GM18508 (cell line): ENCODE measurements at regions not wholly inside any gene's neighbourhood (a gene's known extent, or its start where the extent isn't known, plus 50 kb on each side); places are given as distances from the start of the nearest gene placed in this dataset.
"Not testable (repeated sequence)": the region's sequence is repeated elsewhere in the genome, so short reads cannot be mapped to it uniquely, and the experiment has no call there.

Experiments used
- ATAC-seq: cut with Tn5 transposase; IDR thresholded peaks from one replicate; pipeline ENCODE4 v1.9.1; 2021; ENCODE audit warnings: moderate number of reproducible peaks; ENCODE audit not compliant: insufficient read depth, unreplicated experiment

DNA sequence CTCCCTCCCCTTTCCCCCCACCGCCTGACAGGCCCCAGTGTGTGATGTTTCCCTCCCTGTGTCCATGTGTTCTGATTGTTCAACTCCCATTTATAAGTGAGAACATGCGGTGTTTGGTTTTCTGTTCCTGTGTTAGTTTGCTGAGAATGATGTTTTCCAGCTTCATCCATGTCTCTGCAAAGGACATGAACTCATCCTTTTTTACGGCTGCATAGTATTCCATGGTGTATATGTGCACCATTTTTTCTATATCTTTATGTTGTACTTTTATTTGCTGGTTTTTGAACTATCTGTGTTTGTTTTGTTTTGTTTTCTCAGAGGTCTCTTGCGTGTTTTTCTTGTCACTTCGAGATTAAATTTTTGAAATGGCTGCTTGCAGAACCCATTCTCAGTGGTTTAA, 188.8 kb upstream of the SLIT2 start:
- ATAC-seq = not testable (repeated sequence)

DNA sequence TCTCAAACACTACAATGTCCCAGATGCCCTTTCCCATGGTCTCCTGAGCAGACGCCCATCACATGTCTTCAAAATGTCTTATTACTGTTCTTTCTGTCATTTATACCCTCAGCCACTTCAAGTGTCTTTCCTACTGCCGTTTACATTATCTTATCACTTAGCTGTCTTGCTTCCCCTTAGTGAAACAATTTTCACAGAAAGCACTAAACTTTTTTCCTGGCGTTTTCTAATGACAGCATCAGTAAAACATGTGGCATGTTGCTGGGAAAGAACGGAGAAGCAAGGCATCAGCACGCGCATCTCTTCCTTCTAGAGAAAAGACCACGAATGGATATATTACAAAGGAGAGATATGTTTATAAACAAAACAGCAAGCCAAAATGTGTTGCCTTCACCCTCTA, 189.7 kb upstream of the SLIT2 start:
- no peak for ATAC-seq

DNA sequence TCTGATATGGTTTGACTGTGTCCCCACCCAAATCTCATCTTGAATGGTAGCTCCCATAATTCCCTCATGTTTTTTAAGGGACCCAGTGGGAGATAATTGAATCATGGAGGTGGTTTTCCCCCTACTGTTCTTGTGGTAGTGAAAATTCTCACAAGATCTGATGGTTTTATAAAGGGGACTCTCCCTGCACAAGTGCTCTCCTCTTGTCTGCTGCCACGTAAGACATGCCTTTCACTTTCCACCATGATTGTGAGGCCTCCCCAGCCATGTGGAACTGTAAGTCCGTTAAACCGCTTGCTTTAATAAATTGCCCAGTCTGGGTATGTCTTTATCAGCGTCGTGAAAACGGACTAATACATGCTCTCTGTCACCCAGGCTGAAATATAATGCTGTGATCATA, 200.9 kb upstream of the SLIT2 start:
- ATAC-seq = no peak

DNA sequence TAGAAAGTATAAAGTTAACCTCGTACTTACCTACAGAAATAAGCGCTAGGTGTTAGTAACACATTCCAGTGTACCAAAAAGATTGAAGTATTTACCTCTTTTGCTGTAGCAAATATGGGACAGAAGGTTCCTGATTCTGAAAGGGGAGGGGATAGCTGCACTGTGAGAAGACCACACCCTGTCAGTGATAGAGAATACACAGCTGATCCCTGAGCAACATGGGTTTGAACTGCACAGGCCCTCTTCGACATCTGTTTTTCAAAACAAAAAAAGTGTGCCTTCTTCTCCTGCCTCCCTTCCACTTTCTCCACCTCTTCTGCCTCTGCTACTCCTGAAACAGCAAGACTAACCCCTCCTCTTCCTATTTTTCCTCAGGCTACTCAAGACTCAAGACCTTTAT, 201.8 kb upstream of the SLIT2 start:
- ATAC-seq = no peak

DNA sequence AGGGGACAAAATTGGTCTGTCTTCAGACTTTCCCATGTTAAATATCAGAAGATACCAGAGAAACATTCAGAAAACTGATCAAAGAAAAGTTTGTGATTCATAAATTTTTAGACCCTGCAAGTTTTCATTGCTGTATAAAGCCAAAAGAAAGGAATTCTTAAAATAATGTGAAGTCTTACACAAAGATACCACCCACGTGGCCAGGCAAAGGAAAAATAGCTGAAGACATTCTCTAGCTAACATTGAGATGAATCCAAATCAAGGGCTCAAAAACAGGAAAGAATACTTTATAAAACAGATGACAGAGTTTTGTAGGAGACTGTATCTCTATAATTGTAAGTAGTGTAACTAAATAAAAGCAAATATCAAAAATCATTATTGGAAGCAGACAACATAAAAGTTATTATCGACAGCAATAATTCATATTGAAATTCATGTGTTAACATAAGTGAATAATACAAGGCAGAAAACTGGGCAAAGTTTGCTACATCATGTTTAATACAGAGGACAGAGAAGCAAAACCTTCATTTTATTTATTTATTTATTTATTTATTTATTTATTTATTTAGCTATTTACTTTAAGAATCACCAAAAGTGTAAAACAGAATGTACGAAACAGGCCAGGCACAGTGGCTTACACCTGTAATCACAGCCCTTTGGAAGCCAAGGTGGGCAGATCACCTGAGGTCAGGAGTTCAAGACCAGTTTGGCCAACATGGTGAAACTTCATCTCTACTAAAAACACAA, 204.6 kb upstream of the SLIT2 start:
- no peak for ATAC-seq

DNA sequence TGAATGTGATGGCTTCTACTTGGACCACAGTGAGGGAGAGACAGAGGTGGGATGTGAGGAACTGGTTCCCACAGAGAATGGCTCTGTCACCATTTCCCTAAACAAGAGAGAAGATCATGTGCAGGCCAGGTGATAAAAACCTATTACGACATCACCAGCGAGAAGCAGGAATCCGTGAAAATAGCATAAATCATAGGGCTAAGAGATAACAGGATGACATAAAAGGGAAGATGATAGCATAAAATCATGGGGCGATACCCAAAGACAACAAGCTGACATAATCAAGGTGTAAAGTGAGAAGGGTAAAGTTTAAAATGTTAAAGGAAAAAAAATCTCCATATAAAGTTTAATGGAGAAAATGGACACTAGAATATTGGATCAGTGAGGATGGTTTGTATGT, 205.5 kb upstream of the SLIT2 start:
- no peak for ATAC-seq

DNA sequence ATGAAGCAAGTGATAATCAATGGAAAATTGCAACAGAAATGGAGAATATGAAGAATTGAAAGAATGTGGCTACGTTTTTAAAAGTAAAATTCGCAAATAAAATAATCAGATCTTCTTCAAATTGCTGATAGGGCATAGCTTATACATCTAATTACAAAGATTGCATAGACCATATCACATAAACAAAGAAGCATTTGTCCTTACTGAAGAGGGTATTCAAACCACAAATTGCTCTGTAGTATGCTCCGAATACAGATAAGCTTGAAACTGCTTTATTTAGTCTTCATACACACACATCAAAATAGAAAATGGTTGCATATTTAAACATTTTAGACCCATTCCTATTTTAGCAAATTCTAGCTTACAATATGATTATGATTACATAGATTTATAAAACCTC, 206.7 kb upstream of the SLIT2 start:
- ATAC-seq = no peak

DNA sequence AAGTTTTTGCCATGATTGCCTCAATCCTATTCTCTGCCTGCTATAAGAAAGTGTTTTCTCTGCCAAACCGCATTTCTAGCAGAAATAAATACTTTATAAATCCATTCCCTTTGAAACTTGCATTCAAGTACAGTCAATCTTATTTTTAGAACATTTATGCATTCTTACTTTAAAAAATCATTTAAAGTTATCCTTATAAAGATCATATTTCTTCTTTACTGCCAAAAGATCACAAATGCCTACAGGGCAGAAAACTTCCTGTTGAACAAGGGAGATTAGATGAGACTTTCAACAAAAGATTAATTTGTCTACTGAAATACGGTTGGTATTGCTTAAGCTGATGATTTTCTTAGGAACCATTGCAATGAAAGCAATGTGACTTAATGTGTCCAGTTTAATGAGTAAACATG, 207.2 kb upstream of the SLIT2 start:
- ATAC-seq = no peak

DNA sequence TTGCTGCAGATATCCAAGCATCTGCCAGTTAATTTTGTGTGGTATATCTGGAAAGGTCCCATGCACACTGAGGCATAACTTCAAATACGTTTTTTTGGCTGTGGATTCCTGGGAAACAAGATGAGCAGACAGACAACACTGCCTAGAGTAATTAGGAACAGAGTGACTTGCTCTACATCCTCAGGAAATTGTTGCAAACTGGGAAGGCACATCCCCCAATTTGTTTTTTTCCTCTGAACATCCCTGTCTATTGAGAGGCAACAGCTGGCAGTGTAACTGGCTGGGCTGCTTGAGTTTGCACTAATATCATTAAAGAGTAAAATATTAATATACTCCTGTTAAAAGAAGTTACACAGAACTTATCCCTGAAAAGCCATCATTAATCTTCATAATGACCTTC, 207.7 kb upstream of the SLIT2 start:
- ATAC-seq = no peak

DNA sequence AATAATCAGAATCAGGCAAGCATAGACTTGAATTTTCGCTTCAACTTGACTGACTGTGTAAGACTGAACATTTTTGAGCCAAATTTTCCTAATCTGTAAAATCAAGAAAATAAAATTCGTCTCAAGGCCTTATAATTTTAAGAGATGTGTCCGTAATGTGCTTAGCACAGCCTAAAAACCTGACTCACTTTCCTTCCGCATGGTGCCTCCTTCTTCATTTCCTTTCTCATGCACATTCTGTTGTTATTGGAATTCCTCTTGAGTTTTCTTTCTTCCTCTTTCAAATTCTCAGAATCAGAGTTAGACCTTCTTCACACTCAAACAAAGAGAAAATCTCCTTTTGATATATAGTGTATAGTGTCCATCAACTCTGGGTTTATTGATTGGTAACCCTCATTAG, 208.9 kb upstream of the SLIT2 start:
- ATAC-seq = no peak

DNA sequence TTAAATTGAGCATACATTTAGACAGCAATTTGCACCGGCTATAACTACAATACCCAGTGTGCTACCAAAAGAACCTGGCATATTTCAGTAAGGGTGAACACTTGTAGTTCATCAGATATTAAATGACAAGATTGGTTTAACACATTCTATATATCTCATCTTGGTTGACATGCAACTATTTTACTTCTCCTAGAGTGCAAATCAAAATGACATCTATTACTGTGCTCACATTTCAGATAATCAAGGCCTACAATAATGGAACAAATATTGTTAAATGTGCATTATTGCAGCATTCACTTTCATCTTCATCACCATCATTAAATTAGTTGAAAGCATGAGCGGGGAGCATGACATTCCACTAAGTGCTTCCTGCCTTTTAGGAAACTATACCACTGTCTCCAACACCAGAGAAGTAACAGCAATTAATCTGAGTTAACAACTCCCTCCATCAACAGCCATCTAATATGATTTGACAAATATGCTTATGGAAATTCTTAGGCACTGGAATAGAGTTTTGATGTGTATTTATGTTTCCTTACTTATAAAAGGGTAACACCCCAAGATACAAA, 209.8 kb upstream of the SLIT2 start:
- no peak for ATAC-seq

DNA sequence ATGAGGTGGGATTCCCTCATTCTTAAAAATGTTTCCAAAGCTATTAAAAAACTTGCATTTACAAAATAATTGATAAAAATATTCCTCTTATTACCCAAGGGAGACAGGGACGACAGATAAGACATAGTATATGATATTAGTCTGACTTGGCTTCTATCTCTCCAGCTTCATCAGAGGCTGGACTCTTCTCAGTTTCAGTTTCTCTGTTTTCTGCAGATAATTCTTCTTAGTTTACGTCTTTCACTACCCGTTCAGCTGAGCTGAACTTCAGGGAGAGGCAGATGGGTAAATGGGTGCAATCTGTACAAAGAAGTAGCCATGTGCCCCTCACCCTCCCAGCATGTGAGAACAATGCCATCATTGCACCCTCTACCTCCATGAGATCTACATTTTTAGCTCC, 214.0 kb upstream of the SLIT2 start:
- no peak for ATAC-seq

DNA sequence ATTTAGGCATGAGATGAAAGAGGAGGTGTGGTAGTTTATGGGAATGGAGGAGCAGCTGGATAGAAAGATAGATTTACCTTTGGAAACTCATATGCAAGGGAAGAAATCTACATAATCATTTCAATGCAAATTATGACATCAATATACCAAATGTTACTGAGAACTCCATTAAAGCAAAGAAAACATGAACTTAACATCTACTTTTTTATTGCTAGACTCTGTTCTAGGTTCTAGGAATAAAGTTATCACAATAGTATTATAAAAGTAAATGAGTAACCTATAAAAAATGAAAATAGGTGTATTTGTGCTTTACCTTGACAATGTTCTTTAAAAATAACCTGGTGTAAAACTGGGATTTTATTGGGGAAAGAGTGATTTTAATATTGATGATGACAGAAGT, 221.6 kb upstream of the SLIT2 start:
- no peak for ATAC-seq

DNA sequence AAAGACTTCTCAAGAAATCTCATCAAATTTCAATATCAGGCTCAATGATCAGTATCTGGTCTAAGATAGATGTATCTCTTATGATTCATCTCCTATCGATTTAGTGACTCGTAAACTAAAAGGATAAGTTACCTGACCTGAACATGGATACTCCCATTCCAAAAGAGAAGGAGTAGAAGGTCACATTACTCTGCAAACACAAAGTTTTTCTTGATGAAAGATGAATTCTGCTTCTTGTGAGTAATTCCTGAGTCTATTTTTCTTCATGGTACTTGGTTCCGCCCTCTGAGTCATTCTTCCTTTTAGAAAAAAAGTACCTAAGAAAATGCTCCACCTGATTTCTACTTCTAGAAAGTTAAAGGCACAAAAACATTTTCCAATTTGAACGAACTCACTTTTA, 223.1 kb upstream of the SLIT2 start:
- no peak for ATAC-seq

DNA sequence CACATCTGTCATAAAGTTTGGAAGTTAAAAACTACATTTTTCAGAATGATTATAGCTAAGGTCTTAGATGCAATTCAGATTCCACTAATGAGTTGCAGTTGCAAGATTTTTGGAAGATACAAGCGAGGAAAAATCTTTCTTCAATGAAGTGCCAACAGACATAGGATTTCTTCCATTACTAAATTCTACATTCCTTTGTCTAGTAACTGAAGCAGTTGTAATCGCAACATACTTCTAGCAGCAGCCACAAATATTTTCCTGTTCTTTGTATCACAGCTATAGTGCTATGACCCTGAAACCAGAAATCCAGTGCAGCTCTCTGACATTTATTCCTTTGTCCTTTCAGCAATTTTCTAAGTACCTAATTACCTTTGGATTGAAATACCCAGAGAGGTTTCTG, 225.2 kb upstream of the SLIT2 start:
- no peak for ATAC-seq

DNA sequence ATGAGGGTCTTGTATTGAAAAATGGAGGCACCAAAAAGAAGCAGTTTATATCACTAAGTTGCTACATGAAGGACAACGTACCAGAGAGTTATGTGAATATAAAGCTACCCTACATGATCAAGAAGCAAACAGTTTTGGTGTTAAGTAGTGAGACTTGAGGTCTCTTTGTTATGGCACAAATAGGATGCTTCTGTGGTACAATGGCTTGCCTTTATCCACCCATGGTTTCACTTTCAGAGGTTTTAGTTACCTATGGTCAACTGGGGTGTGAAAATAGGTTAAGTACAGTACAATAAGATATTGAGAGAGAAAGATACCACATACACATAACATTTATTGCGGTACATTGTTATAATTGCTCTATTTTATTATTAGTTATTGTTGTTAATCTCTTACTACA, 229.2 kb upstream of the SLIT2 start:
- ATAC-seq = no peak

DNA sequence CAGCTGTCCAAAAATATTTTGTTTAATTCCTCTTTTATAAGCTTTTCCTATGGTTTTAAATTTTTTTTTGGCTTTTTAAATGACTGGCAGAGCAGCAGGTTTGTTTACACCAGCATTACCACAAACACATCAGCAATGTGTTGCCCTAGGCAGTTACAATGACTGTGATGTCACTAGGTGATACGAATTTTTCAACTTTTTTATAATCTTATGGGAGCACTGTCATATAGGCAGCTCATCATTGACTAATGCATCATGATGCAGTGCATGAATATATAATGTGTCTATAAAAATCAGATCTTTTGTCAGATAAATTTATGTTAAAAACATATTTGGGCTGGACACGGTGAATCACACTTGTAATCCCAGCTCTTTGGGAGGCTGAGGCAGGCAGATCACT, 231.6 kb upstream of the SLIT2 start:
- ATAC-seq = no peak

DNA sequence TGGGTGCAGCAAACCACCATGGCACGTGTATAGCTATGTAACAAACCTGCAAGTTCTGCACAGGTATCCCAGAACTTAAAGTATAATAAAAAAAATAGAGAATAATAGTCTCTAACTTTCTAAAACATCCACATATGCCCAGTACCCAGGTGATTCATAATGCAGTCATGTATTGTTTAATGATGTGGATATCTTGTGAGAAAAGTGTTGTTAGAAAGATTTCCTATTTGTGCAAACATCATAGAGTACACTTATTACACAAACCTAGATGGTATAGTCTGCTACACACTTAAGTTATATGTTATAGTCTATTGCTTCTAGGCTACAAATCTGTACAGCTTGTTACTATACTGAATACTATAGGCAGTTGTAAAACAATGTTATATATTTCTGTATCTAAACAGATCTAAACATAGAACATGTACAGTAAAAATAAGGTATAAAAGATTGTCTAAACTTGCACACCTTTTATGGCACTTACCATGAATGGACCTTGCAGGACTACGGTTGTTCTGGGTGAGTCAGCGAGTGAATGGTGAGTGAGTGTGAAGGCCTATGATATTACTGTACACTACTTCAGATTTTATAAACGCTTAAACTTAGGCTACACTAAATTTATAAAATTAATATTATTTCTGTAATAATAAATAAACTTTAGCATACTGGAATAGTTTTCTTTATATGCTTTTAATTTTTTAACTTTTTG, 232.2 kb upstream of the SLIT2 start:
- no peak for ATAC-seq

DNA sequence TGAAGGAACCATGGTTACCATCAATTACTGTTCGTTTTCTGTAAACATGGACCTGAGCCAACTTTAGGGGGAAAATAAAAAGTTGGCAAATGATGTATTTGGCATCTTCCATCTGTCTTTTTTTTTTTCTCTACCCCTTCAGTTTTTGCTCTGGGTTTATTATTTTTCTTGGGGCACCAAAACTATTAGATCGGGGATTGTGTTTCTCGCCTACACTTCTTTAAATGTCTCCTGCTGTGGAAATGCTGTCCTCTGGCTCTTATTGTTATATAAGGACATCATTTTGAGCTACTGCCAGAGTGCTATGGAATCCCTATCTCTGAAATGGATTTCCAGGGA, 234.0 kb upstream of the SLIT2 start:
- ATAC-seq = no peak

DNA sequence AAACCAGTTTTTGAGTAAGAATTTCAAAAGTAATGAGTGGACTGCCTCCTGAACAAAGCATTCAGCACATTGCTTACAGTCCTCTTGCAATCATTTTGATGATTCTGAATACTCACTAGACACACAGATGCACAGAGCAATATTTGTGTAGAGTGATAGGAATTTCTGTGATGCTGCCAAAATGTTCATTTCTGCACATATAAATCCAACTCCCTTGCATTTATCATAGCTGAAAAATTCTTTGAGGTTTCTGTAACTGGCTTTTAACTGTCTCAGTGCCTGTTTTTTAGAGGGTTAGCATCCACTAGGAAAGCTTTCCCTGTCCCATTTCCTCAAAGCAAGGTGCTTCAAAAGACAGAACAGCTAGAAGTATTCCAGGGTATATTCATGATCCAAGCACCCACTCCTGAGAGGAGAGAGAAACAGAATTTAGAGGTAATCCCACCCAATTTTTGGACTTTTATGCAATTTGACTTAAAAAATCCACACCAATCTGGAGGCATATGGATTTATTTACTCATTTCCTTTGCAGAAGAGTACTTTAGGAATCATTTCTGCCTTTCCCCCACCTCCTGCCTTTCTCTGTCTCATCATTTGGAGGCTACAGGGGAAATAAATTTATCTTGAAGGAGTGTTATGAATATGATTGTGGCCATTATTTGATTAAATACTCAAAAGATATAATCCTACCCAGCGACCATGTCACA, 234.5 kb upstream of the SLIT2 start:
- no peak for ATAC-seq

DNA sequence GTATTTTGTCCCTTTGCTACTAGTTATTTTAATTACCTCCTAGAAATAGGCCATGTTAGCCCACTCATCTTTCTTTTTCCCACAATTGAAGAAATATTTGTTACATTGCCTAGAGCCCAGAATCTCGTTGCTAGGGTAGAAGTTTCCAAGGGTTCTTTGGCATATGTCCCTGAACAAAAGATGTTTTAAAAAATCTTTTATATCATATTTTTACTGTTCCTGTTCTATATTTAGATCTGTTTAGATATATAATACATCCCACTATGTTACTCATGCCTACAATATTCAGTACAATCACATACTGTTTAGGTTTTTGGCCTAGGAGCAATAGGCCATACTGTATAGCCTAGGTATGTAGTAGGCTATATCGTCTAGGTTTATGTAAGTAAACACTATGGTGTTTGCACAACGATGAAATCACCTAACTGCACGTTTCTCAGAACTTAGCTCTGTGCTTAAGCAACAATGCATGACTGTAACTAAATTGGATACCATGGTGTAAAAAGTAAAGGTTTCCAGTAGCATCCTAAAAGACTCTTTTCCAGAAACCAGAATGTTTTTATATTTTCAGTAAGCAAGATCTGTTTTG, 236.0 kb upstream of the SLIT2 start:
- ATAC-seq = no peak
